ENCODE measurements at regions not wholly inside any gene's neighbourhood (a gene's known extent, or its start where the extent isn't known, plus 50 kb on each side); places are given as distances from the start of the nearest gene placed in this dataset.
"Not testable (repeated sequence)": the region's sequence is repeated elsewhere in the genome, so short reads cannot be mapped to it uniquely, and the experiment has no call there.

- 70 to 75% methylated on average over 1 of the region's 1 CpG for WGBS, 2 donors
- Histone ChIP-seq H3K4me3 (no peak overlapping the region), H3K9ac (ENCODE audit: insufficient read depth in 1 of 2, low read length in 2 of 2) (no peak overlapping the region), H3K4me1 (ENCODE audit: control insufficient read depth in 5 of 5, insufficient read depth in 5 of 5, low read length in 5 of 5) (no peaks in the 10 kb centered on the region), H3K27ac (ENCODE audit: low read depth in 1 of 2, low read length in 1 of 2) (no peak overlapping the region), H3K27me3 (ENCODE audit: control insufficient read depth in 3 of 3, insufficient read depth in 3 of 3, low read length in 2 of 3) (no peaks in the 10 kb centered on the region), H3K9me3 (ENCODE audit: control insufficient read depth in 4 of 4, insufficient read depth in 3 of 4, low read length in 3 of 4) (no peaks in the 10 kb centered on the region), H3K36me3 (ENCODE audit: control insufficient read depth in 4 of 4, insufficient read depth in 4 of 4, low read length in 4 of 4) (no peaks in the 10 kb centered on the region)
- DNase-seq (no peak), ATAC-seq (ENCODE audit: insufficient read depth, low FRiP score) (no peak)
- TF ChIP-seq CTCF (IDR thresholded peaks at IDR 0.05; ENCODE audit: control extremely low read depth, extremely low read depth), result no peak
Measured at GRCh38 chr2:83261591-83262136, 1197.4 kb downstream of the SUCLG1 start.

- TF ChIP-seq CTCF (IDR thresholded peaks at IDR 0.05; ENCODE audit: control extremely low read depth, extremely low read depth), result no peak
- DNase-seq, result no peak
- H3K27ac ChIP-seq (ENCODE audit: low read depth in 1 of 2, low read length in 1 of 2), result no peak overlapping the region
- 84 to 90% methylated on average over 1 of the region's 1 CpG for WGBS, 2 donors
- no peaks in the 10 kb centered on the region for H3K27me3 ChIP-seq (ENCODE audit: control insufficient read depth in 3 of 3, insufficient read depth in 3 of 3, low read length in 2 of 3)
- peaks cover 0 to 1% (median 0%) of the 10 kb centered on the region in 4 donors for H3K9me3 ChIP-seq (ENCODE audit: control insufficient read depth in 4 of 4, insufficient read depth in 3 of 4, low read length in 3 of 4)
- H3K36me3 ChIP-seq (ENCODE audit: control insufficient read depth in 4 of 4, insufficient read depth in 4 of 4, low read length in 4 of 4), result no peaks in the 10 kb centered on the region
- no peak overlapping the region for H3K9ac ChIP-seq (ENCODE audit: insufficient read depth in 1 of 2, low read length in 2 of 2)
- H3K4me3 ChIP-seq, result no peak overlapping the region
- peaks cover 0 to 3% (median 0%) of the 10 kb centered on the region in 5 donors for H3K4me1 ChIP-seq (ENCODE audit: control insufficient read depth in 5 of 5, insufficient read depth in 5 of 5, low read length in 5 of 5)
- ATAC-seq (ENCODE audit: insufficient read depth, low FRiP score), result no peak
Measured at GRCh38 chr2:83253848-83254247, 1205.2 kb downstream of the SUCLG1 start.

- H3K9ac ChIP-seq (ENCODE audit: insufficient read depth in 1 of 2, low read length in 2 of 2), result no peak overlapping the region
- WGBS, 2 donors, result 88 to 93% methylated on average over 3 of the region's 3 CpGs
- no peaks in the 10 kb centered on the region for H3K27me3 ChIP-seq (ENCODE audit: control insufficient read depth in 3 of 3, insufficient read depth in 3 of 3, low read length in 2 of 3)
- no peak for TF ChIP-seq CTCF (IDR thresholded peaks at IDR 0.05; ENCODE audit: control extremely low read depth, extremely low read depth)
- peaks cover 0 to 3% (median 0%) of the 10 kb centered on the region in 5 donors for H3K4me1 ChIP-seq (ENCODE audit: control insufficient read depth in 5 of 5, insufficient read depth in 5 of 5, low read length in 5 of 5)
- no peak overlapping the region for H3K27ac ChIP-seq (ENCODE audit: low read depth in 1 of 2, low read length in 1 of 2)
- ATAC-seq (ENCODE audit: insufficient read depth, low FRiP score) (no peak), DNase-seq (no peak)
- H3K36me3 ChIP-seq (ENCODE audit: control insufficient read depth in 4 of 4, insufficient read depth in 4 of 4, low read length in 4 of 4), result no peaks in the 10 kb centered on the region
- no peak overlapping the region for H3K4me3 ChIP-seq
- peaks cover 0 to 2% (median 0%) of the 10 kb centered on the region in 4 donors for H3K9me3 ChIP-seq (ENCODE audit: control insufficient read depth in 4 of 4, insufficient read depth in 3 of 4, low read length in 3 of 4)
Measured at GRCh38 chr2:83251321-83251872, 1207.7 kb downstream of the SUCLG1 start.

GRCh38 chr2:83245806-83246537 is 1213.1 kb downstream of the SUCLG1 start:
- H3K9me3 ChIP-seq (ENCODE audit: control insufficient read depth in 4 of 4, insufficient read depth in 3 of 4, low read length in 3 of 4); H3K36me3 ChIP-seq (ENCODE audit: control insufficient read depth in 4 of 4, insufficient read depth in 4 of 4, low read length in 4 of 4); DNase-seq; H3K4me3 ChIP-seq; H3K9ac ChIP-seq (ENCODE audit: insufficient read depth in 1 of 2, low read length in 2 of 2); H3K4me1 ChIP-seq (ENCODE audit: control insufficient read depth in 5 of 5, insufficient read depth in 5 of 5, low read length in 5 of 5); ATAC-seq (ENCODE audit: insufficient read depth, low FRiP score); H3K27me3 ChIP-seq (ENCODE audit: control insufficient read depth in 3 of 3, insufficient read depth in 3 of 3, low read length in 2 of 3); H3K27ac ChIP-seq (ENCODE audit: low read depth in 1 of 2, low read length in 1 of 2): not testable (repeated sequence)
- 95 to 96% methylated on average over 16 to 30 of the region's 30 CpGs for WGBS, 2 donors
